GM23338 (cell line): ENCODE measurements at regions not wholly inside any gene's neighbourhood (a gene's known extent, or its start where the extent isn't known, plus 50 kb on each side); places are given as distances from the start of the nearest gene placed in this dataset.

ENCODE experiments used
- ATAC-seq: fragments of 200-7000 bp; cut with Tn5 transposase; 3 replicates; pipeline ENCODE4 v1.9.1; 2020
- DNase-seq: peaks from one replicate; pipeline ENCODE4 v3.0.0-alpha.2; 2015; ENCODE audit warnings: low spot score
- H2AFZ ChIP-seq: fragments of 200-600 bp; sonication (generic); 2 replicates; pipeline ENCODE4 v1.8.0; 2016; ENCODE audit warnings: antibody characterized with exemption, mild to moderate bottlenecking, moderate library complexity
- H3F3A ChIP-seq: fragments of 200-600 bp; sonication (generic); replicated peaks from 2 replicates; pipeline ENCODE4 v1.8.0; 2017; ENCODE audit warnings: antibody characterized with exemption, mixed run types, low read depth
- H3K27ac ChIP-seq: fragments of 200-600 bp; sonication (generic); 2 replicates; pipeline ENCODE4 v1.6.1; 2016; ENCODE audit warnings: low read depth
- H3K27me3 ChIP-seq: fragments of 200-600 bp; sonication (generic); 2 replicates; pipeline ENCODE4 v1.8.0; 2016; ENCODE audit warnings: mild to moderate bottlenecking, mixed run types, moderate library complexity; ENCODE audit not compliant: insufficient read depth
- H3K36me3 ChIP-seq: fragments of 200-600 bp; sonication (generic); 2 replicates; pipeline ENCODE4 v1.8.0; 2016; ENCODE audit warnings: mild to moderate bottlenecking; ENCODE audit not compliant: insufficient read depth
- H3K4me1 ChIP-seq: fragments of 200-600 bp; sonication (generic); 2 replicates; pipeline ENCODE4 v1.8.0; 2016; ENCODE audit warnings: mild to moderate bottlenecking, moderate library complexity; ENCODE audit not compliant: insufficient read depth
- H3K4me2 ChIP-seq: fragments of 200-600 bp; sonication (generic); 2 replicates; pipeline ENCODE4 v1.7.1; 2017; ENCODE audit warnings: mixed run types
- H3K4me3 ChIP-seq: fragments of 200-600 bp; sonication (generic); 2 replicates; pipeline ENCODE4 v1.6.1; 2016; ENCODE audit warnings: mixed run types
- H3K79me2 ChIP-seq: fragments of 200-600 bp; sonication (generic); replicated peaks from 2 replicates; pipeline ENCODE4 v1.8.0; 2017; ENCODE audit warnings: mild to moderate bottlenecking; ENCODE audit not compliant: insufficient read depth
- H3K9me2 ChIP-seq: fragments of 200-600 bp; sonication (generic); 2 replicates; pipeline ENCODE4 v1.8.0; 2017; ENCODE audit not compliant: insufficient read depth
- H4K20me1 ChIP-seq: fragments of 200-600 bp; sonication (generic); replicated peaks from 2 replicates; pipeline ENCODE4 v1.8.0; 2017; ENCODE audit warnings: mild to moderate bottlenecking; ENCODE audit not compliant: insufficient read depth
- H3K27ac Mint-ChIP-seq: 2 replicates; pipeline ENCODE4 v1.8.0; 2020; ENCODE audit warnings: inconsistent platforms, mild to moderate bottlenecking, moderate library complexity, mixed read lengths
- H3K27me3 Mint-ChIP-seq: 3 replicates; pipeline ENCODE4 v1.8.0; 2022; ENCODE audit warnings: low read depth, mild to moderate bottlenecking, moderate library complexity, mixed read lengths, inconsistent platforms; ENCODE audit not compliant: insufficient read depth, poor library complexity
- H3K36me3 Mint-ChIP-seq: 3 replicates; pipeline ENCODE4 v1.8.0; 2021; ENCODE audit warnings: low read depth, mild to moderate bottlenecking, inconsistent platforms, moderate library complexity, mixed read lengths
- H3K4me1 Mint-ChIP-seq: 3 replicates; pipeline ENCODE4 v1.8.0; 2020; ENCODE audit warnings: mild to moderate bottlenecking, inconsistent platforms, mixed read lengths
- H3K4me3 Mint-ChIP-seq: 3 replicates; pipeline ENCODE4 v1.8.0; 2021; ENCODE audit warnings: moderate library complexity, mild to moderate bottlenecking, inconsistent platforms, mixed read lengths
- H3K9me3 Mint-ChIP-seq: 3 replicates; pipeline ENCODE4 v1.8.0; 2020; ENCODE audit warnings: moderate library complexity, mild to moderate bottlenecking, inconsistent platforms, mixed read lengths
- CREB1 ChIP-seq: fragments of 250-450 bp; sonication (Bioruptor Pico); IDR thresholded peaks from 2 replicates; pipeline ENCODE4 v1.5.0; 2020; ENCODE audit warnings: low read depth, mild to moderate bottlenecking, moderate library complexity
- EZH2 ChIP-seq: fragments of 200-600 bp; sonication (generic); IDR thresholded peaks from one replicate; pipeline ENCODE4 v1.8.0; 2017; ENCODE audit warnings: antibody characterized with exemption, mild to moderate bottlenecking, low read depth; ENCODE audit not compliant: unreplicated experiment
- EZH2phosphoT487 ChIP-seq: fragments of 200-600 bp; sonication (generic); IDR thresholded peaks from one replicate; pipeline ENCODE4 v1.8.1; 2018; ENCODE audit warnings: antibody characterized with exemption; ENCODE audit not compliant: unreplicated experiment
- JUNB ChIP-seq: IDR thresholded peaks from one replicate; pipeline ENCODE4 v1.6.1; 2016; ENCODE audit warnings: antibody characterized with exemption; ENCODE audit not compliant: unreplicated experiment
- NANOG ChIP-seq: IDR thresholded peaks from 2 replicates; pipeline ENCODE4 v1.6.1; 2016; ENCODE audit warnings: antibody characterized with exemption, borderline replicate concordance
- POLR2AphosphoS5 ChIP-seq: IDR thresholded peaks from 2 replicates; pipeline ENCODE4 v1.6.1; 2016; ENCODE audit warnings: antibody characterized with exemption, low read depth
- STAT1 ChIP-seq: IDR thresholded peaks from one replicate; pipeline ENCODE4 v1.6.1; 2016; ENCODE audit warnings: antibody characterized with exemption; ENCODE audit not compliant: unreplicated experiment
- ZNF114 ChIP-seq: fragments of 250-450 bp; sonication (Bioruptor Pico); IDR thresholded peaks from 2 replicates; pipeline ENCODE4 v1.5.0; 2020; ENCODE audit warnings: mild to moderate bottlenecking, moderate library complexity
- ZNF331 ChIP-seq: fragments of 250-450 bp; sonication (Bioruptor Pico); IDR thresholded peaks from 2 replicates; pipeline ENCODE4 v1.5.0; 2020; ENCODE audit warnings: low read depth, mild to moderate bottlenecking, moderate library complexity
- TF ChIP-seq, protein P1 (sequence below): fragments of 250-450 bp; sonication (Bioruptor Pico); IDR thresholded peaks from 2 replicates; pipeline ENCODE4 v1.5.0; 2020; ENCODE audit warnings: mild to moderate bottlenecking, moderate library complexity
- TF ChIP-seq, protein P2 (sequence below): IDR thresholded peaks from 2 replicates; pipeline ENCODE4 v1.6.1; 2016; ENCODE audit warnings: antibody characterized with exemption
- TF ChIP-seq, protein P3 (sequence below): IDR thresholded peaks from one replicate; pipeline ENCODE4 v1.6.1; 2018; ENCODE audit warnings: antibody characterized with exemption; ENCODE audit not compliant: unreplicated experiment
- TF ChIP-seq, protein P4 (sequence below), 2 experiments: fragments of 200-600 bp in 1 of 2; sonication (generic) in 1 of 2; conservative IDR thresholded peaks; 2 replicates each; pipeline versions ENCODE4 v1.5.1 to v1.6.1; 2016 to 2017; ENCODE audit warnings: antibody characterized with exemption in 2 of 2, low read depth in 2 of 2, mild to moderate bottlenecking in 2 of 2, moderate library complexity in 1 of 2

DNA sequence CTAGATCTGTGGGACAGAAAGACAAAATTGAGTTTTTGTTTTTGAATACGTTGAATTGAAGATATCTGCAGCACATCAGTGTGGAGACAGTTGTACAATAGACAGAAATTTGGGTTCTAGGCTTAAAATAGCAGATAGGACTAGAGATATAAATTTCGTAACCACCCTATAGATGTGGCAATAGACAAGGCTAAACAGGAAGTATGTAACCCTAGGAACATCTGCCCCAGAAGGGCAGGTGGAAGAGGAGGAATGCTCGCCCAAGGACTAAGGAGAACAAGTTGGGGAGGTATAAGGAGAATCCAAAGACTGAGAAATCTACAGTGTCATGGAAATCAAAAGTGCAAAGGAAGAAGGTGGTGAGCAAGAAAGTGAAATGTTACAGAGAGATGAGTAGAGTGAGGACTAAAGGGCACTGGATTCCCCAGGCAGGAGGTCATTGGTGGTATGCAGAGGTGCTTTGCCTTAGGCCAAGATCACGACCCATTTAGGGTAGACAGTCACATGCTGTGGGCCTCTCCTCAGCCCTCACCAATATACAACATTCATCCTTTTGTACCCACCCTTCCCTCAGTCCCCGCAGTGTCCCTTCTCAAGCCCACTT lies 109.1 kb upstream of the ELL2 start:
- no peak for TF ChIP-seq NANOG
- TF ChIP-seq ZNF331, result no peak
- TF ChIP-seq, protein P1, sequence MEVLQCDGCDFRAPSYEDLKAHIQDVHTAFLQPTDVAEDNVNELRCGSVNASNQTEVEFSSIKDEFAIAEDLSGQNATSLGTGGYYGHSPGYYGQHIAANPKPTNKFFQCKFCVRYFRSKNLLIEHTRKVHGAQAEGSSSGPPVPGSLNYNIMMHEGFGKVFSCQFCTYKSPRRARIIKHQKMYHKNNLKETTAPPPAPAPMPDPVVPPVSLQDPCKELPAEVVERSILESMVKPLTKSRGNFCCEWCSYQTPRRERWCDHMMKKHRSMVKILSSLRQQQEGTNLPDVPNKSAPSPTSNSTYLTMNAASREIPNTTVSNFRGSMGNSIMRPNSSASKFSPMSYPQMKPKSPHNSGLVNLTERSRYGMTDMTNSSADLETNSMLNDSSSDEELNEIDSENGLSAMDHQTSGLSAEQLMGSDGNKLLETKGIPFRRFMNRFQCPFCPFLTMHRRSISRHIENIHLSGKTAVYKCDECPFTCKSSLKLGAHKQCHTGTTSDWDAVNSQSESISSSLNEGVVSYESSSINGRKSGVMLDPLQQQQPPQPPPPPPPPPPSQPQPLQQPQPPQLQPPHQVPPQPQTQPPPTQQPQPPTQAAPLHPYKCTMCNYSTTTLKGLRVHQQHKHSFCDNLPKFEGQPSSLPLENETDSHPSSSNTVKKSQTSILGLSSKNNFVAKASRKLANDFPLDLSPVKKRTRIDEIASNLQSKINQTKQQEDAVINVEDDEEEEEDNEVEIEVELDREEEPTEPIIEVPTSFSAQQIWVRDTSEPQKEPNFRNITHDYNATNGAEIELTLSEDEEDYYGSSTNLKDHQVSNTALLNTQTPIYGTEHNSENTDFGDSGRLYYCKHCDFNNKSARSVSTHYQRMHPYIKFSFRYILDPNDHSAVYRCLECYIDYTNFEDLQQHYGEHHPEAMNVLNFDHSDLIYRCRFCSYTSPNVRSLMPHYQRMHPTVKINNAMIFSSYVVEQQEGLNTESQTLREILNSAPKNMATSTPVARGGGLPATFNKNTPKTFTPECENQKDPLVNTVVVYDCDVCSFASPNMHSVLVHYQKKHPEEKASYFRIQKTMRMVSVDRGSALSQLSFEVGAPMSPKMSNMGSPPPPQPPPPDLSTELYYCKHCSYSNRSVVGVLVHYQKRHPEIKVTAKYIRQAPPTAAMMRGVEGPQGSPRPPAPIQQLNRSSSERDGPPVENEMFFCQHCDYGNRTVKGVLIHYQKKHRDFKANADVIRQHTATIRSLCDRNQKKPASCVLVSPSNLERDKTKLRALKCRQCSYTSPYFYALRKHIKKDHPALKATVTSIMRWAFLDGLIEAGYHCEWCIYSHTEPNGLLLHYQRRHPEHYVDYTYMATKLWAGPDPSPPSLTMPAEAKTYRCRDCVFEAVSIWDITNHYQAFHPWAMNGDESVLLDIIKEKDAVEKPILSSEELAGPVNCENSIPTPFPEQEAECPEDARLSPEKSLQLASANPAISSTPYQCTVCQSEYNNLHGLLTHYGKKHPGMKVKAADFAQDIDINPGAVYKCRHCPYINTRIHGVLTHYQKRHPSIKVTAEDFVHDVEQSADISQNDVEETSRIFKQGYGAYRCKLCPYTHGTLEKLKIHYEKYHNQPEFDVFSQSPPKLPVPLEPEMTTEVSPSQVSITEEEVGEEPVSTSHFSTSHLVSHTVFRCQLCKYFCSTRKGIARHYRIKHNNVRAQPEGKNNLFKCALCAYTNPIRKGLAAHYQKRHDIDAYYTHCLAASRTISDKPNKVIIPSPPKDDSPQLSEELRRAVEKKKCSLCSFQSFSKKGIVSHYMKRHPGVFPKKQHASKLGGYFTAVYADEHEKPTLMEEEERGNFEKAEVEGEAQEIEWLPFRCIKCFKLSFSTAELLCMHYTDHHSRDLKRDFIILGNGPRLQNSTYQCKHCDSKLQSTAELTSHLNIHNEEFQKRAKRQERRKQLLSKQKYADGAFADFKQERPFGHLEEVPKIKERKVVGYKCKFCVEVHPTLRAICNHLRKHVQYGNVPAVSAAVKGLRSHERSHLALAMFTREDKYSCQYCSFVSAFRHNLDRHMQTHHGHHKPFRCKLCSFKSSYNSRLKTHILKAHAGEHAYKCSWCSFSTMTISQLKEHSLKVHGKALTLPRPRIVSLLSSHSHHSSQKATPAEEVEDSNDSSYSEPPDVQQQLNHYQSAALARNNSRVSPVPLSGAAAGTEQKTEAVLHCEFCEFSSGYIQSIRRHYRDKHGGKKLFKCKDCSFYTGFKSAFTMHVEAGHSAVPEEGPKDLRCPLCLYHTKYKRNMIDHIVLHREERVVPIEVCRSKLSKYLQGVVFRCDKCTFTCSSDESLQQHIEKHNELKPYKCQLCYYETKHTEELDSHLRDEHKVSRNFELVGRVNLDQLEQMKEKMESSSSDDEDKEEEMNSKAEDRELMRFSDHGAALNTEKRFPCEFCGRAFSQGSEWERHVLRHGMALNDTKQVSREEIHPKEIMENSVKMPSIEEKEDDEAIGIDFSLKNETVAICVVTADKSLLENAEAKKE (CRISPR knock-in tag), result no peak
- TF ChIP-seq, protein P2, sequence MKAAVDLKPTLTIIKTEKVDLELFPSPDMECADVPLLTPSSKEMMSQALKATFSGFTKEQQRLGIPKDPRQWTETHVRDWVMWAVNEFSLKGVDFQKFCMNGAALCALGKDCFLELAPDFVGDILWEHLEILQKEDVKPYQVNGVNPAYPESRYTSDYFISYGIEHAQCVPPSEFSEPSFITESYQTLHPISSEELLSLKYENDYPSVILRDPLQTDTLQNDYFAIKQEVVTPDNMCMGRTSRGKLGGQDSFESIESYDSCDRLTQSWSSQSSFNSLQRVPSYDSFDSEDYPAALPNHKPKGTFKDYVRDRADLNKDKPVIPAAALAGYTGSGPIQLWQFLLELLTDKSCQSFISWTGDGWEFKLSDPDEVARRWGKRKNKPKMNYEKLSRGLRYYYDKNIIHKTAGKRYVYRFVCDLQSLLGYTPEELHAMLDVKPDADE, result no peak
- TF ChIP-seq, protein P3, sequence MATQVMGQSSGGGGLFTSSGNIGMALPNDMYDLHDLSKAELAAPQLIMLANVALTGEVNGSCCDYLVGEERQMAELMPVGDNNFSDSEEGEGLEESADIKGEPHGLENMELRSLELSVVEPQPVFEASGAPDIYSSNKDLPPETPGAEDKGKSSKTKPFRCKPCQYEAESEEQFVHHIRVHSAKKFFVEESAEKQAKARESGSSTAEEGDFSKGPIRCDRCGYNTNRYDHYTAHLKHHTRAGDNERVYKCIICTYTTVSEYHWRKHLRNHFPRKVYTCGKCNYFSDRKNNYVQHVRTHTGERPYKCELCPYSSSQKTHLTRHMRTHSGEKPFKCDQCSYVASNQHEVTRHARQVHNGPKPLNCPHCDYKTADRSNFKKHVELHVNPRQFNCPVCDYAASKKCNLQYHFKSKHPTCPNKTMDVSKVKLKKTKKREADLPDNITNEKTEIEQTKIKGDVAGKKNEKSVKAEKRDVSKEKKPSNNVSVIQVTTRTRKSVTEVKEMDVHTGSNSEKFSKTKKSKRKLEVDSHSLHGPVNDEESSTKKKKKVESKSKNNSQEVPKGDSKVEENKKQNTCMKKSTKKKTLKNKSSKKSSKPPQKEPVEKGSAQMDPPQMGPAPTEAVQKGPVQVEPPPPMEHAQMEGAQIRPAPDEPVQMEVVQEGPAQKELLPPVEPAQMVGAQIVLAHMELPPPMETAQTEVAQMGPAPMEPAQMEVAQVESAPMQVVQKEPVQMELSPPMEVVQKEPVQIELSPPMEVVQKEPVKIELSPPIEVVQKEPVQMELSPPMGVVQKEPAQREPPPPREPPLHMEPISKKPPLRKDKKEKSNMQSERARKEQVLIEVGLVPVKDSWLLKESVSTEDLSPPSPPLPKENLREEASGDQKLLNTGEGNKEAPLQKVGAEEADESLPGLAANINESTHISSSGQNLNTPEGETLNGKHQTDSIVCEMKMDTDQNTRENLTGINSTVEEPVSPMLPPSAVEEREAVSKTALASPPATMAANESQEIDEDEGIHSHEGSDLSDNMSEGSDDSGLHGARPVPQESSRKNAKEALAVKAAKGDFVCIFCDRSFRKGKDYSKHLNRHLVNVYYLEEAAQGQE, result no peak
- TF ChIP-seq EZH2phosphoT487, result no peak
- TF ChIP-seq STAT1, result no peak
- TF ChIP-seq EZH2, result no peak
- no peak for TF ChIP-seq ZNF114 (CRISPR knock-in tag)
- no peak for TF ChIP-seq CREB1 (CRISPR knock-in tag)
- TF ChIP-seq POLR2AphosphoS5, result no peak
- no peak for TF ChIP-seq JUNB
- TF ChIP-seq, protein P4, sequence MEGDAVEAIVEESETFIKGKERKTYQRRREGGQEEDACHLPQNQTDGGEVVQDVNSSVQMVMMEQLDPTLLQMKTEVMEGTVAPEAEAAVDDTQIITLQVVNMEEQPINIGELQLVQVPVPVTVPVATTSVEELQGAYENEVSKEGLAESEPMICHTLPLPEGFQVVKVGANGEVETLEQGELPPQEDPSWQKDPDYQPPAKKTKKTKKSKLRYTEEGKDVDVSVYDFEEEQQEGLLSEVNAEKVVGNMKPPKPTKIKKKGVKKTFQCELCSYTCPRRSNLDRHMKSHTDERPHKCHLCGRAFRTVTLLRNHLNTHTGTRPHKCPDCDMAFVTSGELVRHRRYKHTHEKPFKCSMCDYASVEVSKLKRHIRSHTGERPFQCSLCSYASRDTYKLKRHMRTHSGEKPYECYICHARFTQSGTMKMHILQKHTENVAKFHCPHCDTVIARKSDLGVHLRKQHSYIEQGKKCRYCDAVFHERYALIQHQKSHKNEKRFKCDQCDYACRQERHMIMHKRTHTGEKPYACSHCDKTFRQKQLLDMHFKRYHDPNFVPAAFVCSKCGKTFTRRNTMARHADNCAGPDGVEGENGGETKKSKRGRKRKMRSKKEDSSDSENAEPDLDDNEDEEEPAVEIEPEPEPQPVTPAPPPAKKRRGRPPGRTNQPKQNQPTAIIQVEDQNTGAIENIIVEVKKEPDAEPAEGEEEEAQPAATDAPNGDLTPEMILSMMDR (conservative IDR thresholded peaks at IDR 0.05; ENCODE audit: low read depth in 2 of 2), result no peak

More for the DNA sequence above, 109.1 kb upstream of the ELL2 start:
- Histone ChIP-seq H4K20me1 (no peaks in the 10 kb centered on the region), H3K36me3 (no peaks in the 10 kb centered on the region; the same call in 1 of the 2 replicates), H3K4me3 (no peak overlapping the region), H3K4me1 (peaks cover 3% of the 10 kb centered on the region; the same call in 1 of the 2 replicates), H3K9me2 (peaks cover 7% of the 10 kb centered on the region; the same call in 1 of the 2 replicates), H3K27me3 (no peaks in the 10 kb centered on the region), H2AFZ (no peak overlapping the region), H3K27ac (no peak overlapping the region), H3K4me2 (no peak overlapping the region), H3F3A (no peaks in the 10 kb centered on the region), H3K79me2 (no peaks in the 10 kb centered on the region)
- Mint-ChIP-seq H3K4me3 (no peak overlapping the region), H3K36me3 (no peaks in the 10 kb centered on the region), H3K4me1 (peaks cover 12% of the 10 kb centered on the region), H3K27me3 (no peaks in the 10 kb centered on the region), H3K27ac (no peak overlapping the region), H3K9me3 (no peaks in the 10 kb centered on the region)
- DNase-seq, result no peak
- ATAC-seq, result no peak
